Suprapubic skin (tissue), 4 donors: ENCODE measurements at regions not wholly inside any gene's neighbourhood (a gene's known extent, or its start where the extent isn't known, plus 50 kb on each side); places are given as distances from the start of the nearest gene placed in this dataset.

Experiments used
- DNase-seq, 2 donors: peaks; one replicate each; pipeline ENCODE4 v3.0.0-alpha.2; 2019; ENCODE audit warnings: low spot score in 2 of 2
- H3K27ac ChIP-seq: fragments of 200-600 bp; sonication (generic); one replicate; pipeline ENCODE4 v1.5.1; 2019
- H3K27me3 ChIP-seq: fragments of 200-600 bp; sonication (generic); one replicate; pipeline ENCODE4 v1.5.1; 2019
- H3K36me3 ChIP-seq: fragments of 200-600 bp; sonication (generic); one replicate; pipeline ENCODE4 v1.5.1; 2019
- H3K4me1 ChIP-seq: fragments of 200-600 bp; sonication (generic); one replicate; pipeline ENCODE4 v1.5.1; 2019
- H3K4me3 ChIP-seq: fragments of 200-600 bp; sonication (generic); one replicate; pipeline ENCODE4 v1.5.1; 2019; ENCODE audit warnings: mild to moderate bottlenecking
- H3K9me3 ChIP-seq: fragments of 200-600 bp; sonication (generic); one replicate; pipeline ENCODE4 v1.5.1; 2019
- EP300 ChIP-seq: sonication (generic); formaldehyde crosslinking; IDR thresholded peaks from one replicate; pipeline ENCODE4 v1.6.1; 2017; ENCODE audit warnings: antibody characterized with exemption
- POLR2A ChIP-seq, 2 donors: fragments of 450-650 bp; IDR thresholded peaks; one replicate each; pipeline ENCODE4 v1.6.1; 2017; ENCODE audit warnings: antibody characterized with exemption in 2 of 2, mild to moderate bottlenecking in 2 of 2, moderate library complexity in 2 of 2
- POLR2AphosphoS5 ChIP-seq, 3 donors: sonication (generic); formaldehyde crosslinking; IDR thresholded peaks; one replicate each; pipeline ENCODE4 v1.6.1; 2017; ENCODE audit warnings: antibody characterized with exemption in 3 of 3
- WGBS: methylation state at CpG from one replicate; pipeline ENCODE4 v1.1.5; 2018; 5-methylcytosine and 5-hydroxymethylcytosine counted together
- TF ChIP-seq, protein P1 (sequence below), 2 donors: fragments of 200-600 bp in 1 of 2; fragments of 450-650 bp in 1 of 2; sonication (generic) in 1 of 2; IDR thresholded peaks; one replicate each; pipeline ENCODE4 v1.5.1; 2016 to 2019; ENCODE audit warnings: antibody characterized with exemption in 2 of 2, mild to moderate bottlenecking in 1 of 2, moderate library complexity in 1 of 2

DNA sequence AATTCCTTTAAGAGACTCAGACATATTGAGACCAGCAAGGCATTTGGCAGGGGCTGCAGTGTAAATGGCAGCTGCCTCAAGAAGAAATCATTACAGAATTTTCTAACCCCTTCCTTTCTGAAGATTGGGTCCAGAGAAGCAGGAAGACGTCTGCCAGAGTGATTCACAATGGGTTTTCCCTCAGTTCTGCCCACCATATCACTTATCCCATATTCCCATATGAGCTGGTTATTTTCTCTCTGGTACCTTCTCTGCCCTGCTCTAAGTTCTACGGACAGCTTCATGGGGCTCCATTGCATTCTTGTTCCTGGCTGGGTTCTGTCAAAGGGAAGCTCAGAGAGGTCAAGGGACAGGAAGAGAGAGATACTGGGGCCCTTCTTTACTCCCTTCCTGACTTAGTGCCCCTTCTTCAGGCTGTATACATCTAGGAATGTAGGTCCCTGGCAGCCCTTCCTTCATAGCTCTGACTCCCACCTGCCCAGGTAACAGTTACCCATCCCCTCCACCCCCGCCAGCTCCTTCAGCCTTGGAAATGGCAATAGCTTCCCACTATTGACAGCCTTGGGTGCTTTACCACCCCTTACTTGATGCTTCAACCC, 420.6 kb upstream of the DAB1 start:
- H3K4me1 ChIP-seq: no peaks in the 10 kb centered on the region
- no peak overlapping the region for H3K27ac ChIP-seq
- no peaks in the 10 kb centered on the region for H3K27me3 ChIP-seq
- DNase-seq: no peak
- TF ChIP-seq, protein P1, sequence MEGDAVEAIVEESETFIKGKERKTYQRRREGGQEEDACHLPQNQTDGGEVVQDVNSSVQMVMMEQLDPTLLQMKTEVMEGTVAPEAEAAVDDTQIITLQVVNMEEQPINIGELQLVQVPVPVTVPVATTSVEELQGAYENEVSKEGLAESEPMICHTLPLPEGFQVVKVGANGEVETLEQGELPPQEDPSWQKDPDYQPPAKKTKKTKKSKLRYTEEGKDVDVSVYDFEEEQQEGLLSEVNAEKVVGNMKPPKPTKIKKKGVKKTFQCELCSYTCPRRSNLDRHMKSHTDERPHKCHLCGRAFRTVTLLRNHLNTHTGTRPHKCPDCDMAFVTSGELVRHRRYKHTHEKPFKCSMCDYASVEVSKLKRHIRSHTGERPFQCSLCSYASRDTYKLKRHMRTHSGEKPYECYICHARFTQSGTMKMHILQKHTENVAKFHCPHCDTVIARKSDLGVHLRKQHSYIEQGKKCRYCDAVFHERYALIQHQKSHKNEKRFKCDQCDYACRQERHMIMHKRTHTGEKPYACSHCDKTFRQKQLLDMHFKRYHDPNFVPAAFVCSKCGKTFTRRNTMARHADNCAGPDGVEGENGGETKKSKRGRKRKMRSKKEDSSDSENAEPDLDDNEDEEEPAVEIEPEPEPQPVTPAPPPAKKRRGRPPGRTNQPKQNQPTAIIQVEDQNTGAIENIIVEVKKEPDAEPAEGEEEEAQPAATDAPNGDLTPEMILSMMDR (IDR thresholded peaks at IDR 0.05): no peak
- TF ChIP-seq EP300: no peak
- TF ChIP-seq POLR2A (IDR thresholded peaks at IDR 0.05): no peak
- TF ChIP-seq POLR2AphosphoS5 (IDR thresholded peaks at IDR 0.05): no peak
- no peak overlapping the region for H3K4me3 ChIP-seq
- H3K9me3 ChIP-seq: no peaks in the 10 kb centered on the region
- WGBS: 83% methylated on average over 3 of the region's 3 CpGs
- no peaks in the 10 kb centered on the region for H3K36me3 ChIP-seq

DNA sequence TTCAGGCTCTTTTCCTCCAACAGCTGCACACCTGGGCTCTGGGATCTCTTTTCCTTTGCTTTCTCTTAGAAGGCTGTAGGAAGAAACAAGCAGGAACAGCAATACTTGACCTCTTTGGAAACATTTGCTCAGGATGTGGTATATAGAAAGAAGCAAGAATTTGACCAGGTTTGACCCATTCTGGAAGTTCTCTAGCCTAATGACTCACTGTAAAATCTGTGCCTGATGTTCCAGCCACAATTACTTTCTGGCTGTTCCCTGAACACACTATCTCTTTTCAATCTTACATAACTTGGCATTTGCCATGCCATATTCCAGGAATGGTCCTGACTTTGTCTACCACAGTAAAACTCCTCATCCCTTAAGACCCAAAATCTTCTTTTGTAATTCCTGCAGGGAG, 419.9 kb upstream of the DAB1 start:
- no peak overlapping the region for H3K4me3 ChIP-seq
- H3K36me3 ChIP-seq: no peaks in the 10 kb centered on the region
- no peaks in the 10 kb centered on the region for H3K27me3 ChIP-seq
- H3K4me1 ChIP-seq: no peaks in the 10 kb centered on the region
- H3K27ac ChIP-seq: no peak overlapping the region
- no peaks in the 10 kb centered on the region for H3K9me3 ChIP-seq
- no peak for DNase-seq
- TF ChIP-seq, protein P1 (IDR thresholded peaks at IDR 0.05): no peak
- TF ChIP-seq EP300 (no peak), POLR2AphosphoS5 (IDR thresholded peaks at IDR 0.05) (no peak), POLR2A (IDR thresholded peaks at IDR 0.05) (no peak)

DNA sequence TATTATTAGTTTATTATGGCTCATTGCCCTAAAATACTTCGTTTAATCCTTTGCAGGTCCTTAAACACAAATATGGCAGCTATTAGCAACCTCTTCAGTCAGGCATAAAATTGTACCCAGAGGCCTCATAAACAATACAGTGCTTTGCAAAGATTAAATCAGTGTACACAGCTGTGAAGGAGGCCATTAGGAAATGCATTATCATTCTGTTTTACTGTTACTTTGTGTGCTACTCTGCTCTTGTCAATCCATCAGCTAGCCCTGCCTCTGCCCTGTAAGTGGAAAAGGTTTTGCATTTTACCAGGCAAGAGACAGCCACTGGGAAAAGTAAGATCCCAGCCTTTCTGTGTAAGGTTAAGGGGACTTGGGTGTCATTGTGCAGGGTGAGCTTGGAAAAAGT, 415.7 kb upstream of the DAB1 start:
- no peaks in the 10 kb centered on the region for H3K27me3 ChIP-seq
- no peaks in the 10 kb centered on the region for H3K4me1 ChIP-seq
- H3K36me3 ChIP-seq: no peaks in the 10 kb centered on the region
- H3K4me3 ChIP-seq: no peak overlapping the region
- no peaks in the 10 kb centered on the region for H3K9me3 ChIP-seq
- no peak for DNase-seq
- TF ChIP-seq POLR2A (IDR thresholded peaks at IDR 0.05) (no peak), POLR2AphosphoS5 (IDR thresholded peaks at IDR 0.05) (no peak)
- 68% methylated on average over 1 of the region's 1 CpG for WGBS
- H3K27ac ChIP-seq: no peak overlapping the region

DNA sequence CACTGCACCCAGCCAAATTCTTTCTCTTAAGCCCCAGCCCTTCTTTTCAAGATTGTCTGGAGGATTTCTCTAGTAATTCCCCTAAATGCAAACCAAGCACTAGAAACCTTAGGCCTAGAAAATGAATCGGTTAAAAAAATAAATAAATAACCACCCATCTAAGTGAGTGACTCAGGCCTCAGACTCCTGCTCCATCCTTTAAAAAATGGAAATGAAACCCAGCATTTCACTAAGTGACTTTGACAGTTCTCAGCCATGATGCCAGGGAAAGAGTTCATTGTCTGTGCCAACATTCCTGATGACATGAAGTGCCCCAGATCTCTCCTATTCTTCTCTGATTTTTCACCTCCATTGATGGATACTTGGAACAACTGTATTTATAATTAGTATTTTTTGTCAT, 415.2 kb upstream of the DAB1 start:
- WGBS: 91% methylated on average over 1 of the region's 1 CpG
- no peaks in the 10 kb centered on the region for H3K4me1 ChIP-seq
- no peak overlapping the region for H3K27ac ChIP-seq
- H3K36me3 ChIP-seq: no peaks in the 10 kb centered on the region
- no peaks in the 10 kb centered on the region for H3K27me3 ChIP-seq
- no peaks in the 10 kb centered on the region for H3K9me3 ChIP-seq
- no peak overlapping the region for H3K4me3 ChIP-seq
- TF ChIP-seq, protein P1 (IDR thresholded peaks at IDR 0.05): no peak
- TF ChIP-seq EP300 (no peak), POLR2AphosphoS5 (IDR thresholded peaks at IDR 0.05) (no peak), POLR2A (IDR thresholded peaks at IDR 0.05) (no peak)
- no peak for DNase-seq

DNA sequence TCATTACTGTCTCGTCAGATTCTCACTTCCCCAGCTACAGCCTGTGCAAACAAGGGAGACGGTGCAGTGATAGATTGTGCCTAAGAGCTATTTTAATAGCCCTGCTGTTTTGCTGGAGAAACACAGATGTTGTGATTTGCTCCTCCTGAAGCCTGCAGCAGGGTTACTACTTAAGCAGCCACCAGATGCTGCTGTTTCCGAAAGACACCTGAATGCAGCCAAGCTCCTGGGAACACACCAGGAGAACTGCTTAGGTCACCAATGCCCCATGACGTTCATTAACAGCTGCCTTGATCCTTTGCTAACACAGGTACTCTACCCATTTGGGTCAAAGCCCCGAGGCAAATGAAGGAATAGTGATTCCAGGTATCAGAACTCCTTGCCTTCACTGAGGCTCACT, 411.8 kb upstream of the DAB1 start:
- no peaks in the 10 kb centered on the region for H3K9me3 ChIP-seq
- H3K36me3 ChIP-seq: no peaks in the 10 kb centered on the region
- H3K4me3 ChIP-seq: no peak overlapping the region
- WGBS: 62% methylated on average over 5 of the region's 5 CpGs
- H3K27ac ChIP-seq: no peak overlapping the region
- no peak for DNase-seq
- no peaks in the 10 kb centered on the region for H3K4me1 ChIP-seq
- no peaks in the 10 kb centered on the region for H3K27me3 ChIP-seq
- TF ChIP-seq, protein P1 (IDR thresholded peaks at IDR 0.05): no peak
- no peak for TF ChIP-seq POLR2A (IDR thresholded peaks at IDR 0.05)
- no peak for TF ChIP-seq POLR2AphosphoS5 (IDR thresholded peaks at IDR 0.05)
- TF ChIP-seq EP300: no peak

DNA sequence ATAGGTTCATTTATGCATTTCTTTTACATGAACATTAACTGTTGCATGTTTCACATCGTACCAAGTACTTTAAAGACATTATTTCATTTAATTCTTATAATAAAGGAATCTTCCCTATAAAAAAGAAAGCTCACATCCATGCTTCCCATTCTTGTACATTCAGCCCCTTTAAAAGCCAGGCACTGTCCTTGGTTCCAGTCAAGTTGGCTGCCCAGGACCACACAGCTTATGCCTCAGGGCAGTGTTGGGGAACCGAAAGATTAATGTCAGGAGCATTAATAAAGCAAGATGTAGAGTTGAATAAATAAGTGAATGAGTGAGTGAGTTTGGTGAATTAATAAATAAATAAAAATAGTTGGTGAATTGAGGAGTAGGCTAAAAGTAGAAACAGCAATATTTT, 409.4 kb upstream of the DAB1 start:
- no peak for DNase-seq
- Histone ChIP-seq H3K4me1 (no peaks in the 10 kb centered on the region), H3K4me3 (no peak overlapping the region), H3K27me3 (no peaks in the 10 kb centered on the region), H3K9me3 (no peaks in the 10 kb centered on the region), H3K36me3 (no peaks in the 10 kb centered on the region), H3K27ac (no peak overlapping the region)
- TF ChIP-seq EP300 (no peak), POLR2A (IDR thresholded peaks at IDR 0.05) (no peak), POLR2AphosphoS5 (IDR thresholded peaks at IDR 0.05) (no peak)
- TF ChIP-seq, protein P1 (IDR thresholded peaks at IDR 0.05): no peak
- WGBS: 57% methylated on average over 2 of the region's 2 CpGs
